HepG2 (cell line): ENCODE measurements at regions not wholly inside any gene's neighbourhood (a gene's known extent, or its start where the extent isn't known, plus 50 kb on each side); places are given as distances from the start of the nearest gene placed in this dataset.
A peak's percentile ranks its signal among the peaks of the same experiment; 100 is the strongest.

Source experiments
- ADNP ChIP-seq: sonication (generic); formaldehyde crosslinking; IDR thresholded peaks from 2 replicates; pipeline ENCODE4 v1.4.0; 2020; ENCODE audit warnings: missing genetic modification reagents
- DDIT3 ChIP-seq: sonication (generic); formaldehyde crosslinking; IDR thresholded peaks from 2 replicates; pipeline ENCODE4 v1.4.0; 2020; ENCODE audit warnings: mild to moderate bottlenecking, missing genetic modification reagents
- ELK4 ChIP-seq: sonication (generic); formaldehyde crosslinking; IDR thresholded peaks from 2 replicates; pipeline ENCODE4 v1.9.0; 2021; ENCODE audit warnings: missing genetic modification reagents, borderline replicate concordance
- FOSL2 ChIP-seq: sonication (generic); formaldehyde crosslinking; IDR thresholded peaks from 2 replicates; pipeline ENCODE4 v1.4.0; 2020; ENCODE audit warnings: missing genetic modification reagents
- FOXA1 ChIP-seq, 2 experiments: fragments of 450-650 bp in 1 of 2; sonication (generic) in 1 of 2; formaldehyde crosslinking in 1 of 2; IDR thresholded peaks; 2 replicates each; pipeline versions ENCODE4 v1.4.0 to v1.6.1; 2016 to 2020; ENCODE audit warnings: missing genetic modification reagents in 1 of 2
- GABPB1 ChIP-seq: IDR thresholded peaks from 2 replicates; pipeline ENCODE4 v1.6.1; 2016; ENCODE audit warnings: mild to moderate bottlenecking, missing genetic modification reagents, moderate library complexity, missing compliant biosample characterization
- IKZF4 ChIP-seq: sonication (generic); formaldehyde crosslinking; IDR thresholded peaks from 2 replicates; pipeline ENCODE4 v1.5.1; 2020; ENCODE audit warnings: borderline replicate concordance, mild to moderate bottlenecking, low read depth, missing genetic modification reagents; ENCODE audit errors: not compliant biosample characterization
- KAT2B ChIP-seq: fragments of 150-350 bp; IDR thresholded peaks from 2 replicates; pipeline ENCODE4 v1.6.1; 2014; ENCODE audit warnings: low read depth, low read length, borderline replicate concordance
- KLF15 ChIP-seq: sonication (generic); formaldehyde crosslinking; IDR thresholded peaks from 2 replicates; pipeline ENCODE4 v1.8.1; 2023; ENCODE audit warnings: borderline replicate concordance, mild to moderate bottlenecking, inconsistent platforms, missing genetic modification reagents, mixed read lengths
- MTERF4 ChIP-seq: sonication (generic); formaldehyde crosslinking; IDR thresholded peaks from 2 replicates; pipeline ENCODE4 v1.8.0; 2023; ENCODE audit warnings: mild to moderate bottlenecking, missing genetic modification reagents
- MXD3 ChIP-seq: IDR thresholded peaks from 2 replicates; pipeline ENCODE4 v1.6.1; 2016; ENCODE audit warnings: mild to moderate bottlenecking, missing biosample characterization, missing genetic modification reagents
- NFRKB ChIP-seq: fragments of 450-650 bp; IDR thresholded peaks from 2 replicates; pipeline ENCODE4 v1.6.1; 2017
- NR2C2 ChIP-seq: sonication (generic); formaldehyde crosslinking; IDR thresholded peaks from 2 replicates; pipeline ENCODE4 v1.4.0; 2020; ENCODE audit warnings: missing genetic modification reagents, mild to moderate bottlenecking, moderate library complexity, borderline replicate concordance
- PHF5A ChIP-seq: IDR thresholded peaks from one replicate; pipeline ENCODE4 v1.6.1; 2018; ENCODE audit warnings: low read depth, missing genetic modification reagents; ENCODE audit not compliant: unreplicated experiment
- POGZ ChIP-seq: sonication (generic); formaldehyde crosslinking; IDR thresholded peaks from 2 replicates; pipeline ENCODE4 v1.4.0; 2020; ENCODE audit warnings: mild to moderate bottlenecking, missing genetic modification reagents
- RARA ChIP-seq: IDR thresholded peaks from 2 replicates; pipeline ENCODE4 v1.6.1; 2016; ENCODE audit warnings: missing genetic modification reagents, missing compliant biosample characterization
- SMAD3 ChIP-seq: sonication (generic); formaldehyde crosslinking; IDR thresholded peaks from 2 replicates; pipeline ENCODE4 v1.4.0; 2020; ENCODE audit warnings: missing genetic modification reagents
- TBX3 ChIP-seq: fragments of 450-650 bp; IDR thresholded peaks from 2 replicates; pipeline ENCODE4 v1.6.1; 2017; ENCODE audit warnings: antibody characterized with exemption, mild to moderate bottlenecking, inconsistent platforms, borderline replicate concordance
- TRIM24 ChIP-seq: sonication (generic); formaldehyde crosslinking; IDR thresholded peaks from 2 replicates; pipeline ENCODE4 v1.8.0; 2022; ENCODE audit warnings: mild to moderate bottlenecking, missing genetic modification reagents
- TSC22D2 ChIP-seq: sonication (generic); formaldehyde crosslinking; IDR thresholded peaks from 2 replicates; pipeline ENCODE4 v1.5.1; 2020; ENCODE audit warnings: missing genetic modification reagents, mild to moderate bottlenecking, borderline replicate concordance
- ZIK1 ChIP-seq: sonication (generic); formaldehyde crosslinking; IDR thresholded peaks from 2 replicates; pipeline ENCODE4 v1.5.0; 2020; ENCODE audit warnings: mild to moderate bottlenecking, low read depth, missing genetic modification reagents, borderline replicate concordance
- ZNF160 ChIP-seq: sonication (generic); formaldehyde crosslinking; IDR thresholded peaks from 2 replicates; pipeline ENCODE4 v1.8.0; 2022; ENCODE audit warnings: mild to moderate bottlenecking, inconsistent platforms, missing genetic modification reagents
- ZNF230 ChIP-seq: sonication (generic); formaldehyde crosslinking; IDR thresholded peaks from 2 replicates; pipeline ENCODE4 v1.4.0; 2020; ENCODE audit warnings: mild to moderate bottlenecking, missing genetic modification reagents
- ZNF234 ChIP-seq: sonication (generic); formaldehyde crosslinking; conservative IDR thresholded peaks from 2 replicates; pipeline ENCODE4 v1.5.1; 2020; ENCODE audit warnings: mild to moderate bottlenecking, missing genetic modification reagents
- ZNF253 ChIP-seq: sonication (generic); formaldehyde crosslinking; IDR thresholded peaks from 2 replicates; pipeline ENCODE4 v1.8.0; 2022; ENCODE audit warnings: mild to moderate bottlenecking, missing genetic modification reagents, borderline replicate concordance
- ZNF354B ChIP-seq: sonication (generic); formaldehyde crosslinking; IDR thresholded peaks from 2 replicates; pipeline ENCODE4 v1.8.0; 2022; ENCODE audit warnings: mild to moderate bottlenecking, missing genetic modification reagents
- ZNF567 ChIP-seq: sonication (generic); formaldehyde crosslinking; IDR thresholded peaks from 2 replicates; pipeline ENCODE4 v1.8.1; 2023; ENCODE audit warnings: mild to moderate bottlenecking, missing genetic modification reagents, borderline replicate concordance
- ZNF607 ChIP-seq: sonication (generic); formaldehyde crosslinking; IDR thresholded peaks from 2 replicates; pipeline ENCODE4 v1.5.1; 2020; ENCODE audit warnings: missing genetic modification reagents, mild to moderate bottlenecking, borderline replicate concordance
- ZNF83 ChIP-seq: sonication (generic); formaldehyde crosslinking; IDR thresholded peaks from 2 replicates; pipeline ENCODE4 v1.4.0; 2020; ENCODE audit warnings: missing genetic modification reagents, mild to moderate bottlenecking, borderline replicate concordance

- TF ChIP-seq IKZF4 (CRISPR knock-in tag), result no peak
- TF ChIP-seq DDIT3 (CRISPR knock-in tag), result no peak
- no peak for TF ChIP-seq KLF15 (CRISPR knock-in tag)
- TF ChIP-seq MXD3 (CRISPR knock-in tag), result peak; percentile 70; the same call in 1 of the 2 replicates
- TF ChIP-seq RARA (CRISPR knock-in tag), result peak; percentile 28
- TF ChIP-seq ELK4, result no peak
- no peak for TF ChIP-seq ZNF354B (CRISPR knock-in tag)
- TF ChIP-seq ADNP, result no peak
- TF ChIP-seq ZNF607 (CRISPR knock-in tag), result no peak
- no peak for TF ChIP-seq FOXA1 (IDR thresholded peaks at IDR 0.05)
- peak; percentile 94 for TF ChIP-seq FOXA1 (CRISPR knock-in tag; IDR thresholded peaks at IDR 0.05)
- TF ChIP-seq POGZ, result peak; percentile 62; the same call in 1 of the 2 replicates
- TF ChIP-seq ZNF160 (CRISPR knock-in tag), result no peak
- TF ChIP-seq SMAD3 (CRISPR knock-in tag), result no peak
- TF ChIP-seq NR2C2 (CRISPR knock-in tag), result peak; percentile 50; the same call in 1 of the 2 replicates
- TF ChIP-seq ZNF83, result no peak
- no peak for TF ChIP-seq ZNF567
- TF ChIP-seq TRIM24, result no peak
- no peak for TF ChIP-seq NFRKB
- no peak for TF ChIP-seq KAT2B
- no peak for TF ChIP-seq ZNF234 (CRISPR knock-in tag)
- peak; percentile 36 for TF ChIP-seq FOSL2 (CRISPR knock-in tag)
- TF ChIP-seq GABPB1 (CRISPR knock-in tag), result peak; percentile 47
- TF ChIP-seq MTERF4 (CRISPR knock-in tag), result no peak
- TF ChIP-seq ZIK1, result no peak
- no peak for TF ChIP-seq ZNF253 (CRISPR knock-in tag)
- TF ChIP-seq ZNF230, result peak; percentile 42; the same call in 1 of the 2 replicates
- TF ChIP-seq PHF5A (CRISPR knock-in tag), result no peak
- no peak for TF ChIP-seq TSC22D2 (CRISPR knock-in tag)
- TF ChIP-seq TBX3, result no peak
These were observed 75.7 kb downstream of the LYZL2 start (continued) for GRCh38 chr10:30553626-30554439.
